Psoas muscle (tissue), 7 donors: ENCODE measurements at regions not wholly inside any gene's neighbourhood (a gene's known extent, or its start where the extent isn't known, plus 50 kb on each side); places are given as distances from the start of the nearest gene placed in this dataset.
A peak's percentile ranks its signal among the peaks of the same experiment; 100 is the strongest.

Experiments
- ATAC-seq, 4 donors: fragments of 200-7000 bp; cut with Tn5 transposase; one replicate each; pipeline ENCODE4 v1.9.1; 2020; ENCODE audit warnings: moderate library complexity in 3 of 4, mild to moderate bottlenecking in 2 of 4
- DNase-seq, 2 donors: peaks; one replicate each; pipeline ENCODE4 v3.0.0-alpha.2; 2020
- H3K27ac ChIP-seq: fragments of 200-600 bp; one replicate; pipeline ENCODE4 v1.8.0; 2022
- H3K27me3 ChIP-seq, 3 donors: fragments of 200-600 bp in 1 of 3; one replicate each; pipeline versions ENCODE4 v1.6.1 to v1.8.0; 2013 to 2022; ENCODE audit warnings: low read length in 2 of 3, mild to moderate bottlenecking in 2 of 3, moderate library complexity in 1 of 3; ENCODE audit not compliant: insufficient read depth in 3 of 3
- H3K36me3 ChIP-seq, 2 donors: fragments of 200-600 bp in 1 of 2; one replicate each; pipeline versions ENCODE4 v1.6.1 to v1.8.0; 2013 to 2022; ENCODE audit warnings: low read depth in 1 of 2, mild to moderate bottlenecking in 1 of 2, moderate library complexity in 1 of 2; ENCODE audit not compliant: insufficient read depth in 1 of 2
- H3K4me1 ChIP-seq: fragments of 200-600 bp; one replicate; pipeline ENCODE4 v1.8.0; 2022
- H3K4me3 ChIP-seq: fragments of 200-600 bp; one replicate; pipeline ENCODE4 v1.8.0; 2022; ENCODE audit warnings: mild to moderate bottlenecking
- H3K9me3 ChIP-seq: fragments of 200-600 bp; one replicate; pipeline ENCODE4 v1.8.0; 2022
- CTCF ChIP-seq: fragments of 200-600 bp; IDR thresholded peaks from one replicate; pipeline ENCODE4 v1.8.0; 2022; ENCODE audit warnings: antibody characterized with exemption
- WGBS, 3 donors: extraction: QIAGEN DNeasy Blood & Tissue Kit; methylation state at CpG; one replicate each; pipeline versions ENCODE4 v1.1.6 to v1.1.7; 2013; 5-methylcytosine and 5-hydroxymethylcytosine counted together
- intact Hi-C, 2 donors: fragments of 100-400 bp; cut with DNase I; formaldehyde crosslinking; loops; one replicate each; pipeline versions ENCODE4 v1.11.0 to v1.14.2; 2022
- donor health status: healthy with polysubstance abuse.
- donor health status: DM: no; HTN: no; CAD: no; lungs with moderate emphysema.
- donor health status: Bipolar disorder and iron deficiency.
- donor health status: healthy.
- donor health status: DM: yes; HTN: yes; CAD: no.
- donor health status: DM: no; HTN: no; CAD: no.
- donor health status: DM: yes; HTN: yes; CAD: no.

DNA sequence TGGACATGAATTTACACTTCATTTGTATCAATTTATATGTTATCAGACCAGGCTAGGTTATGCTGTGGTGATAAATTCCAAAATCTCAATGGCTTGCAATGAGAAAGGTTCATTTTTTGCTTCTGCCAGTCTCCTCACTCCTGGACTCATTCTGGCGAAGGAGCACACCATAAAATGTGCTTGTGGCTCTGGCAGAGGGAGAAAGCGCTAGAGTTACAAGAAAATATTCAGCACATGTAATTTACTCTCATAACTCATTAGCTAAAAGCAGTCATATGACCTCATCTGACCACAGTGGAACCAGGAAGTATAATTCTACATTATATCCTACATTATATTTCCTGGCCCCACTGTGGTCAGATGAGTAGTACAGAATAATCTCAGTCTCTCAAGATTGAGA is 193.8 kb downstream of the BCHE start:
- no peak for TF ChIP-seq CTCF
- Histone ChIP-seq H3K4me1 (peaks cover 7% of the 10 kb centered on the region), H3K27me3 (no peaks in the 10 kb centered on the region), H3K36me3 (no peaks in the 10 kb centered on the region), H3K4me3 (no peak overlapping the region), H3K27ac (peak overlapping the region; percentile 60), H3K9me3 (peaks cover 8% of the 10 kb centered on the region)
- ATAC-seq, result peak in 2 of 4 donors; percentile 36 to 54
- intact Hi-C loops, result no loop called here
- 25 to 46% (median 30%) methylated on average over 2 of the region's 2 CpGs for WGBS, 3 donors
- no peak for DNase-seq

- ATAC-seq (peak; percentile 59 to 80 (median 74)), DNase-seq (peak in 1 of 2 donors; percentile 26)
- H3K4me3 ChIP-seq, result no peak overlapping the region
- H3K27ac ChIP-seq, result peak overlapping the region; percentile 60
- H3K36me3 ChIP-seq, result no peaks in the 10 kb centered on the region
- peaks cover 7% of the 10 kb centered on the region for H3K4me1 ChIP-seq
- H3K9me3 ChIP-seq, result peaks cover 8% of the 10 kb centered on the region
- 9 to 18% (median 10%) methylated on average over 4 of the region's 4 CpGs for WGBS, 3 donors
- intact Hi-C loops, result no loop called here
- TF ChIP-seq CTCF, result no peak
- no peaks in the 10 kb centered on the region for H3K27me3 ChIP-seq
These were observed 194.3 kb downstream of the BCHE start for GRCh38 chr3:165642761-165643420.

DNA sequence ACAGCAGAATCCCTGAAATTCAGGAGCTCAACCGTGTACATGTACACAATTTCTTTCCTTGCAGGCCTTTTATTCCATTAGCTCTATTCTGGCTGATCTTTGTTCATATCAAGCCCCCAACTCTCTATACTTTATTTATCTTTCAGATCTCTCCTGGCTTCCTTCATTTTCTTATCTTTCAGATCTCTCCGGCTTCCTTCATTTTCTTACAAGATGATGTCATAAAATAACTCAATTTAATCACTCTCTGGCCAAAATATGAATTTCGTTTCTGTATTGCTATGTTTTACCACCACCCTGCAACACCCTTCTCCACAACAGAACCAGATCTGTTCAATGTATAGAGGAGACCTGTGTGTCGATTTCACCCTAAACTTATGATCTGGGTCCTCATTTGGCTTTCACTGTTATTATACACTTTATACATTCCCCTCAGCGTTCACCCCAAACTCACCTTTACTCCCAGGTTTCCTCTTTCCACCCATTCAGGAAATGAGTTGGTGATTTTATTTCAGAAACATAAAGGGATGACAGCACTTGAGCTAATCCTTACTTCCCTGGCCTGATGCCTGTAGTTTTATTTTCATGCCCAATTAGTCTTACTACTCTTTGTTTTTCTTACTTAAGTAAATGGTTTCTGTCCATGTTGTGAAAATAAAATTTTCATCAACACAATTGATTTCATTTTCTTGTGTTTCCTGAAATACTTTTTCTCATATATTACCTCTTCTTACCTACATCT is 195.5 kb downstream of the BCHE start:
- 62 to 69% (median 66%) methylated on average over 5 of the region's 5 CpGs for WGBS, 3 donors
- ATAC-seq (no peak), DNase-seq (no peak)
- Histone ChIP-seq H3K4me3 (no peak overlapping the region), H3K27me3 (no peaks in the 10 kb centered on the region), H3K4me1 (peaks cover 7% of the 10 kb centered on the region), H3K27ac (no peak overlapping the region), H3K36me3 (no peaks in the 10 kb centered on the region), H3K9me3 (peaks cover 8% of the 10 kb centered on the region)
- no peak for TF ChIP-seq CTCF
- intact Hi-C loops, result no loop called here

GRCh38 chr3:165640970-165641369 is 196.3 kb downstream of the BCHE start:
- peaks cover 8% of the 10 kb centered on the region for H3K9me3 ChIP-seq
- no peaks in the 10 kb centered on the region for H3K27me3 ChIP-seq
- H3K27ac ChIP-seq, result no peak overlapping the region
- intact Hi-C loops, result no loop called here
- peaks cover 7% of the 10 kb centered on the region for H3K4me1 ChIP-seq
- ATAC-seq (no peak), DNase-seq (no peak)
- H3K4me3 ChIP-seq, result no peak overlapping the region
- no peak for TF ChIP-seq CTCF
- no peaks in the 10 kb centered on the region for H3K36me3 ChIP-seq
- 92 to 98% (median 95%) methylated on average over 1 of the region's 1 CpG for whole genome bisulfite sequencing, 3 donors
